Transverse colon (tissue), 3 donors: ENCODE measurements at regions not wholly inside any gene's neighbourhood (a gene's known extent, or its start where the extent isn't known, plus 50 kb on each side); places are given as distances from the start of the nearest gene placed in this dataset.

Experiments
- EP300 ChIP-seq: sonication (generic); formaldehyde crosslinking; IDR thresholded peaks from one replicate; pipeline ENCODE4 v1.6.1; 2017; ENCODE audit warnings: antibody characterized with exemption, low read depth
- POLR2A ChIP-seq: fragments of 450-650 bp; IDR thresholded peaks from one replicate; pipeline ENCODE4 v1.6.1; 2016; ENCODE audit warnings: antibody characterized with exemption, mild to moderate bottlenecking, moderate library complexity
- TF ChIP-seq, protein P1 (sequence below), 5 experiments: fragments of 200-600 bp in 3 of 5; fragments of 450-650 bp in 2 of 5; sonication (generic) in 3 of 5; IDR thresholded peaks; 1 replicate in 2 of 5; 2 replicates in 3 of 5; pipeline ENCODE4 v1.5.1; 2016 to 2017; ENCODE audit warnings: antibody characterized with exemption in 5 of 5, inconsistent platforms in 3 of 5, mild to moderate bottlenecking in 2 of 5, moderate library complexity in 1 of 5

GRCh38 chr12:130093380-130093779, 68.9 kb upstream of the FZD10 start:
- TF ChIP-seq, protein P1, sequence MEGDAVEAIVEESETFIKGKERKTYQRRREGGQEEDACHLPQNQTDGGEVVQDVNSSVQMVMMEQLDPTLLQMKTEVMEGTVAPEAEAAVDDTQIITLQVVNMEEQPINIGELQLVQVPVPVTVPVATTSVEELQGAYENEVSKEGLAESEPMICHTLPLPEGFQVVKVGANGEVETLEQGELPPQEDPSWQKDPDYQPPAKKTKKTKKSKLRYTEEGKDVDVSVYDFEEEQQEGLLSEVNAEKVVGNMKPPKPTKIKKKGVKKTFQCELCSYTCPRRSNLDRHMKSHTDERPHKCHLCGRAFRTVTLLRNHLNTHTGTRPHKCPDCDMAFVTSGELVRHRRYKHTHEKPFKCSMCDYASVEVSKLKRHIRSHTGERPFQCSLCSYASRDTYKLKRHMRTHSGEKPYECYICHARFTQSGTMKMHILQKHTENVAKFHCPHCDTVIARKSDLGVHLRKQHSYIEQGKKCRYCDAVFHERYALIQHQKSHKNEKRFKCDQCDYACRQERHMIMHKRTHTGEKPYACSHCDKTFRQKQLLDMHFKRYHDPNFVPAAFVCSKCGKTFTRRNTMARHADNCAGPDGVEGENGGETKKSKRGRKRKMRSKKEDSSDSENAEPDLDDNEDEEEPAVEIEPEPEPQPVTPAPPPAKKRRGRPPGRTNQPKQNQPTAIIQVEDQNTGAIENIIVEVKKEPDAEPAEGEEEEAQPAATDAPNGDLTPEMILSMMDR (IDR thresholded peaks at IDR 0.05) = no peak
- TF ChIP-seq POLR2A = no peak
- no peak for TF ChIP-seq EP300
